Upper lobe of right lung (tissue), 1 donor: ENCODE measurements at regions not wholly inside any gene's neighbourhood (a gene's known extent, or its start where the extent isn't known, plus 50 kb on each side); places are given as distances from the start of the nearest gene placed in this dataset.

ENCODE experiments used
- ATAC-seq: fragments of 200-7000 bp; cut with Tn5 transposase; one replicate; pipeline ENCODE4 v1.9.1; 2020; ENCODE audit warnings: mild to moderate bottlenecking, moderate library complexity
- DNase-seq: peaks from one replicate; pipeline ENCODE4 v3.0.0-alpha.2; 2020
- H3K27ac ChIP-seq: fragments of 200-600 bp; one replicate; pipeline ENCODE4 v1.8.0; 2022
- H3K27me3 ChIP-seq: fragments of 200-600 bp; one replicate; pipeline ENCODE4 v1.8.0; 2022; ENCODE audit warnings: mild to moderate bottlenecking
- H3K36me3 ChIP-seq: fragments of 200-600 bp; one replicate; pipeline ENCODE4 v1.8.0; 2022
- H3K4me1 ChIP-seq: fragments of 200-600 bp; one replicate; pipeline ENCODE4 v1.8.0; 2022
- H3K4me3 ChIP-seq: fragments of 200-600 bp; one replicate; pipeline ENCODE4 v1.8.0; 2022; ENCODE audit warnings: mild to moderate bottlenecking
- H3K9me3 ChIP-seq: fragments of 200-600 bp; one replicate; pipeline ENCODE4 v1.8.0; 2022
- intact Hi-C: fragments of 100-400 bp; cut with DNase I; formaldehyde crosslinking; loops from one replicate; pipeline ENCODE4 v1.11.0; 2022
- TF ChIP-seq, protein P1 (sequence below): fragments of 200-600 bp; IDR thresholded peaks from one replicate; pipeline ENCODE4 v1.8.0; 2022; ENCODE audit warnings: antibody characterized with exemption
- donor health status: DM: no; HTN: yes; CAD: no; lungs with severe emphysema.

DNA sequence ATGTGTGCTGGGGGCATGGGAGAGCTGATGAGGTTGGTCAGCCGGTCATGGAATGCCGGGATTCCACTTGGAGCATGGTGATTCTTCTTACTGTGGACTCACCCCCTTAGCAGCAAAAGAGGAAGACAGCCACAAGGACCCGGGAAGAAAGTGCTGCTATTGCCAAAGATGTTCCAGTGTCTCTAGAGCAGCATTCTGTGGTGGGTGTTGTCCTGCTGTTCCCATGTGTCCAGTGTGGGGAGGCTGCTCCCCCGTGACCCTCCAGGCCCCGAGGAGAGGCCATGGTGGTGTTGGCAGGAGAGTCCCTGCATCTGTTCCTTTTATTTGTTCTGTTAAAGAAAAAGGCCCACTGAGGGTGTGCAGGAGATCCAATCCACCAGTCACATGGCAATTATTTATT lies 499.4 kb downstream of the RPS24 start:
- DNase-seq (peak; percentile 67), ATAC-seq (peak; percentile 86)
- no peaks in the 10 kb centered on the region for H3K27me3 ChIP-seq
- no peak overlapping the region for H3K4me3 ChIP-seq
- no peak overlapping the region for H3K27ac ChIP-seq
- intact Hi-C loops = no loop called here
- no peaks in the 10 kb centered on the region for H3K9me3 ChIP-seq
- H3K36me3 ChIP-seq = no peaks in the 10 kb centered on the region
- TF ChIP-seq, protein P1, sequence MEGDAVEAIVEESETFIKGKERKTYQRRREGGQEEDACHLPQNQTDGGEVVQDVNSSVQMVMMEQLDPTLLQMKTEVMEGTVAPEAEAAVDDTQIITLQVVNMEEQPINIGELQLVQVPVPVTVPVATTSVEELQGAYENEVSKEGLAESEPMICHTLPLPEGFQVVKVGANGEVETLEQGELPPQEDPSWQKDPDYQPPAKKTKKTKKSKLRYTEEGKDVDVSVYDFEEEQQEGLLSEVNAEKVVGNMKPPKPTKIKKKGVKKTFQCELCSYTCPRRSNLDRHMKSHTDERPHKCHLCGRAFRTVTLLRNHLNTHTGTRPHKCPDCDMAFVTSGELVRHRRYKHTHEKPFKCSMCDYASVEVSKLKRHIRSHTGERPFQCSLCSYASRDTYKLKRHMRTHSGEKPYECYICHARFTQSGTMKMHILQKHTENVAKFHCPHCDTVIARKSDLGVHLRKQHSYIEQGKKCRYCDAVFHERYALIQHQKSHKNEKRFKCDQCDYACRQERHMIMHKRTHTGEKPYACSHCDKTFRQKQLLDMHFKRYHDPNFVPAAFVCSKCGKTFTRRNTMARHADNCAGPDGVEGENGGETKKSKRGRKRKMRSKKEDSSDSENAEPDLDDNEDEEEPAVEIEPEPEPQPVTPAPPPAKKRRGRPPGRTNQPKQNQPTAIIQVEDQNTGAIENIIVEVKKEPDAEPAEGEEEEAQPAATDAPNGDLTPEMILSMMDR = no peak
- H3K4me1 ChIP-seq = peaks cover 6% of the 10 kb centered on the region

GRCh38 chr10:78533776-78534175 lies 500.1 kb downstream of the RPS24 start:
- Histone ChIP-seq H3K36me3 (no peaks in the 10 kb centered on the region), H3K27ac (no peak overlapping the region), H3K9me3 (no peaks in the 10 kb centered on the region), H3K4me1 (peaks cover 6% of the 10 kb centered on the region), H3K4me3 (no peak overlapping the region), H3K27me3 (no peaks in the 10 kb centered on the region)
- intact Hi-C loops = no loop called here
- ATAC-seq (no peak), DNase-seq (no peak)
- TF ChIP-seq, protein P1 = no peak

GRCh38 chr10:78535716-78536218 lies 502.1 kb downstream of the RPS24 start:
- intact Hi-C loops = no loop called here
- TF ChIP-seq, protein P1 = no peak
- Histone ChIP-seq H3K27ac (no peak overlapping the region), H3K9me3 (no peaks in the 10 kb centered on the region), H3K36me3 (no peaks in the 10 kb centered on the region), H3K27me3 (no peaks in the 10 kb centered on the region), H3K4me3 (no peak overlapping the region), H3K4me1 (peaks cover 6% of the 10 kb centered on the region)
- ATAC-seq (no peak), DNase-seq (no peak)

DNA sequence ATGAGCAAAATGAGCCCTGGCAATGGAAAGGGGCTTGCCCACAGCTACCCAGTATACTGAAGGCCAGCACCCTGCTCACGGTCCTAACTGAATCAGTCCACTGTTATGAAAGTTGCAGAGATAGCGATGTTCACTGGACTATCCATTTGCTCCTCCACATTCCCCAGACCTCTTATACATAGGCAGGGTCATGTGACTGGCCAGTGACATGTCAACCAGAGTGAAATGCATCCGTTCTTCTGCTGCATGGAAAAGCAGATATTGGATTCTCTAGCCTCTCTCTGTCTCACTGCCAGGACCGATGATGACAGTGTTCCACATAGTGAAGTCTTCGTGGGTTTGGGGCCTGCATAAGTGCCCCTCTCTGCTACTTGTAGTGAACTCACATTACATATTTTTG lies 503.4 kb downstream of the RPS24 start:
- DNase-seq (no peak), ATAC-seq (no peak)
- H3K27me3 ChIP-seq = no peaks in the 10 kb centered on the region
- H3K36me3 ChIP-seq = no peaks in the 10 kb centered on the region
- no peaks in the 10 kb centered on the region for H3K9me3 ChIP-seq
- H3K4me1 ChIP-seq = peaks cover 16% of the 10 kb centered on the region
- no peak overlapping the region for H3K27ac ChIP-seq
- TF ChIP-seq, protein P1 = no peak
- intact Hi-C loops = no loop called here
- H3K4me3 ChIP-seq = no peak overlapping the region

- ATAC-seq = no peak
- TF ChIP-seq, protein P1 = no peak
- no peaks in the 10 kb centered on the region for H3K27me3 ChIP-seq
- H3K9me3 ChIP-seq = no peaks in the 10 kb centered on the region
- intact Hi-C loops = no loop called here
- DNase-seq = no peak
- H3K36me3 ChIP-seq = no peaks in the 10 kb centered on the region
- H3K27ac ChIP-seq = no peak overlapping the region
- peaks cover 33% of the 10 kb centered on the region for H3K4me1 ChIP-seq
- no peak overlapping the region for H3K4me3 ChIP-seq
Observed at GRCh38 chr10:78539247-78539766, 505.6 kb downstream of the RPS24 start.
